Left ventricle myocardium superior (tissue), 1 donor: ENCODE measurements at regions not wholly inside any gene's neighbourhood (a gene's known extent, or its start where the extent isn't known, plus 50 kb on each side); places are given as distances from the start of the nearest gene placed in this dataset.
"Not testable (repeated sequence)": the region's sequence is repeated elsewhere in the genome, so short reads cannot be mapped to it uniquely, and the experiment has no call there.

Experiments
- ATAC-seq: fragments of 200-7000 bp; cut with Tn5 transposase; one replicate; pipeline ENCODE4 v1.9.1; 2020; ENCODE audit warnings: mild to moderate bottlenecking, moderate library complexity
- DNase-seq: peaks from one replicate; pipeline ENCODE4 v3.0.0-alpha.2; 2020
- intact Hi-C: fragments of 100-400 bp; cut with micrococcal nuclease; formaldehyde crosslinking; loops from one replicate; pipeline ENCODE4 v1.11.0; 2022
- donor health status: DM: no; HTN: yes; CAD: no; lungs with severe emphysema.

DNA sequence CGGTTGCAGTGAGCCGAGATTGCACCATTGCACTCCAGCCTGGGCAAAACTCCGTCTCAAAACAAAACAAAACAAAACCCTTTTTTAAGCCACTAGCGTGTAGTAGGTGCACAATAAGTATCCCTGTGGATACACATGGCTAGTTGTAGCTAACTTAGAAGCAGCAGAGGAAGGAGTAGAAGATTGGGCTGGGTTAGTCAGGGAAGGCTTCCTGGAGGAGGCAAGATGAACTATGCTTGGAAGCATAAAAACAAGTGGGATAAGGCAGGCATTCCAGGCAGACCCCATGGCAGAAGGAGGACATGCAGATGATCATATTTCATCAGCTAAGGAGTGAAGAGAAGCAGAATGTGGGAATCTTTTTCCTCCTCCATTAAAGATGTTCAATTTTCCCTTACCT lies 83.4 kb downstream of the IRX5 start:
- no peak for ATAC-seq
- intact Hi-C loops: no loop called here
- no peak for DNase-seq

DNA sequence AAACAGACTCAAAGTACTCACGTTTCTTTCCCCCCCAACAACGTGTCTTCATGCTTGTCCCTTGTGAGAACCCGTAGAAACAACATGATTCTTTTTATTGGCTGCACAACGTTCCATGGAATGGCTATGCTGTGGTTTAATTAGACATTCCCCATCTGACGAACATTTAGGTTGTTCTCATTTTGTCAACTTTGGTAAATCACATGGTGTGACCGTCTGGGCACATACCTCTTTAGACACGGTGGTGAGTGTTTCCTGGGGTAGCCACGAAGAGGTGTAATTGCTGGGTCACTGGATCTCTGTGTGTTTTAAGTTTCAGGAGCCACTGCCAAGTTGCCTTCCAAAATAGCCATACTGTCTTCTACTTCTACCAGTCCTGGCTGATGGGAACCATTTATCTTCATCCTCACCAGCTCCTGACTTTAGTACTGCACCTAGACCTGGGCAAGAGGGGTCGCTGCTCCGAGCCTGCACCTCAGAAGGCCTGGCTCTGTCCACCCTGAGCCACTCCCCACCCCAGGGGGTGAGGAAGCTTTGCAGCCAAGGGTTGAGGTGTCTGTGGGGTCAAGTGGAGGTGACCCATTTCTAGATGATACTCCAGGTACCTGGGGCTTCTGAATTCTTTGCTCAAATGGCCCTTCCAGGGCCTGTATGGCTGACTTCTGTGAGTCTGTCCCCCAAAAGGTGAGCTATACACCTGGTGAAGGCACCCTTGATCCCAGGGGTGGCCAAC lies 84.7 kb downstream of the IRX5 start:
- ATAC-seq (no peak), DNase-seq (no peak)
- intact Hi-C loops: no loop called here

DNA sequence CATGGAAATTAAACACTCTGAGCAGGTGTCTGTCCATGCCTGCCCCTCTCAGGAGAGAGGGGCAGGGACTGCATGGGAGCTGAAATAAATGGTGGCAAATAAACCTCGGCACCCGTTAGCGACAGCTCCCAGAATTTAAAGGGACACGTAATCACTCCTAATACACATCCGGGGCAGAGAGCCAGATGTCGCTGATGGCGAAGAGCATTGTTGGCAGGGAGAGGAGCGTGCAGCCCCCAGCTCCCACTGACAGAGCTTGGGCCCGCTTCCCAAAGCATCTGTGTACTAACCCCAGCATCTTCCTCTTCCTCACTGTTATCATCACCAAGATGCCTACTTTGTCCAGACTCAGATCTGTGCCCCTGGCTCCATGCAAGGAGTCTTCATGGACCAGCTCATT lies 85.8 kb downstream of the IRX5 start:
- intact Hi-C loops: no loop called here
- ATAC-seq (no peak), DNase-seq (no peak)

DNA sequence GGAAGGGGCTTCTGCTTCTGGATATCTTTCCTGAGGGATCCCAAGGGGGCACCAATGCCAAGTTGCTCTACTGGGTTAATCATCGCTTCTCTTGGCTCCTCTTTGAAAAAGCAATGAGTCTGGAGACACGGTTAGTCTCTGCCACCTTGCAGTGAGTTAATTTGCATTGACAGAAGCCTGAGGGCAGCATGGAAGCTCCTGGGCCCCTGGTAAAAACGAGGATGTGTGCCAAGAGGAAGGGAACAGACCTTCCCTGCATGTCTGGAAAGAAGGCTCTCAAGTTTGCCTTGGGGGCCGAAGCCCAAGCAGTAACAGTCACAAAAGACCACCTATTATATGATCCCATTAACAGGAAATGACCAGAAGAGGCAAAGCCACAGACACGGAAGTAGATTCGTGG lies 86.7 kb downstream of the IRX5 start:
- no peak for DNase-seq
- intact Hi-C loops: no loop called here
- no peak for ATAC-seq

DNA sequence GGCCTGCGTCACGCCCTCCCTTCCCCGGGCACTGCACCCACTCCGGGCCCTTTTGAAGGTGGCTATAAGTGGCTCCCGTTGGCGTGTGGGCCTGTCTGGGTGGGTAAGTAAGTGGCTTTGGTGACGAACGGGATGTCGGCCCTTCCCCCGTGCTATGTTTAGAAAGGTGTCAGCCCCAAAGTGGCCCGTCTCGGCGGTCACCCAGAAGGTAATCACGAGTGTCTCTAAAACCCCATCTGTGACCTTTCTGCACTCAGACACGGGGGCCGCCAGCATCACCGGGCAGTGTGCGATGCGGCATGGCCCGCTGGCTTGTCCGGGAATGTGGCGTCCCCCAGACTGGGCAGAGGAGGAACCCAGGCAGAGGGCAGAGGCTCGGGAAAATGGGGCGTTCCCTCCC lies 88.2 kb downstream of the IRX5 start:
- intact Hi-C loops: no loop called here
- ATAC-seq (no peak), DNase-seq (no peak)

DNA sequence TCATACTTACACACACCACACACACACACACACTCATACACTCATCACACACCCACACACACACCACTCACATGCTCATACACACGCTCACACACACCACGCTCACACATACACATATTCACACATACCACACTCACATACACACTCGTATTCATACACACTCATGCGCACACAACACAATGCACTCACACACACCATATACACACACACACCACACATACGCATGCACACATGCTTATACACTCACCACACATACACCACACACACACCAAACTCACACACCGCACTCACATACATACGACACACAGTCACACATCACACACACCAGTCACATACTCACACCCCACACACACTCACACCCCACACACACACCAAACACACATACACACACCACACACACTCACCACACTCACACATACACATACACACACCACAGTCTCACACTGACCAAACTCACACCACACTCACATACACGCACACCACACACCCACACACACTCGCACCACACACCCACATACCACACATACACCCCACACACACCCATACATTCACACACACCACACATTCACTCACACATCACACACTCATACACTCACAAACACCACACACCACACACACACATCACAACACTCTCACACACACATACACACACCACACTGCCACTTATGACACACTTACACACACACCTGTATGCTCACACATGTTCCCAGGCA lies 88.9 kb downstream of the IRX5 start:
- intact Hi-C loops: no loop called here
- DNase-seq (no peak), ATAC-seq (no peak)

DNA sequence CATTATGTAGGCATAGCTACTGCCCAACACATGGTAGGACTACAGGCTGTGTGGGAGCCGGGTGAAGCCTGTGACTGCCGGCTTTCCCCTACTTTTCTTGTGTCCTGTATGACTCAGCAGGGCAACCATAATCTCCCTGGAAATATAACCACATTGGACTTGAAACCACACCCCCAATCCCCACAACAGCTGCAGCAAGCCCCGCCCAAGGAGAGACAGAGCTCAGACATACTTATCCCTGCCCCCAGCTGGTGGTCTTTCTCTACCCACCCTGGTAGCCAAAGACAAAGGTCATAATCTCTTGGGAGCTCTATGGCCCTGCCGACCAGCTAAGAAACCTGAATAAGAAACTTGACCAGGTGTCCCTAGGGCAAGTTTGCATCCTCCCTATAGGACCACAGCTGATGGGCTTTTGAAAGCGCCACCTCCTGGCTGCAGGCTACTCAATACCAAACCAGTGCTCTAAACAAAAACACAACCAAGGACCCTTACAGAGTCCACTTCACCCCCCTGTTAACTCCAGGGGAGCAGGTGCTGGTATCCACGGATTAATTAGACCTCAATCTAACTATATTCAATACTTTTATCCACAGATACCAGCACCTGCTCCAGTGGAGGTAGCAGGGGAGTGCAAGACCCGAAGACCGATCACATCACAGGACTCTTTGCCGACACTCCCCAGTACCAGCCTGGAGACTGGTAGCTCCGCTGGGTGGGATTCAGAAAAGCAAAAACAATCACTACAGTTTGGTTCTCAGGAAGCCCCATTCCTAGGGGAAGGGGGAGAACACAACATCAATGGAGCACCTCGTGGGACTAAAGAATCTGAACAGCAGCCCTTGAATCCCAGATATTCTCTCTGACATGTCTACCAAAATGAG lies 91.2 kb downstream of the IRX5 start:
- ATAC-seq: no peak
- intact Hi-C loops: no loop called here
- DNase-seq: no peak

DNA sequence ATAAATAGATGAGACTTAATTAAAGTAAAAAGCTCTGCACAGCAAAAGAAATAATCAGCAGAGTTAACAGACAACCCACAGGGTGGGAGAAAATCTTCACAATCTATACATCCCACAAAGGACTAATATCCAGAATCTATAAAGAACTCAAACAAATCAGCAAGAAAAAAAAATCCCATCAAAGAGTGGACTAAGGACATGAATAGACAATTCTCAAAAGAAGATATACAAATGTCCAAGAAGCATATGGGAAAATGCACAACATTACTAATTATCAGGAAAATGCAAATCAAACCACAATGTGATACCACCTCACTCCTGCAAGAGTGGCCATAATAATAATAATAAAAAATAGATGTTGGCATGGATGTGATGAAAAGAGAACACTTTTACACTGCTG lies 96.6 kb downstream of the IRX5 start:
- intact Hi-C loops, ATAC-seq: not testable (repeated sequence)

DNA sequence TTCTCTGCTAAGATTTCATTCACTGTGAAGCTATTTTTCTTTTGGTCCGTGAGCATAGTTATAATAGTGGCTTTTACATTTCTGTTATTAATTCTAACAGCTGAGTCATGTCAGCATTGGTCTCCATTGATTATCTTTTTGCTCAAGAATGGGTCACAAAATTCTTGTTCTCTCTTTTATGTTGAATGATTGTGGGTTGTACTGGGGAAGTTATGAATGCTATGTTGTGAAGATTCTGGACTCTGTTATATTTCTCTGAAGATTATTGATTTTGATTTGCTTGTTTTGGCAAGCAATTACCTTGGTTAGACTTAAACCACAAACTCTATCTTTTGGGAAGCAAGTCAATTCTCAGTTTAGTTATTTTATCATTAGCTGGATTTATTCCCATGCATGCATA lies 98.8 kb downstream of the IRX5 start:
- intact Hi-C loops: no loop called here
- ATAC-seq (no peak), DNase-seq (no peak)

More for the DNA sequence above, 96.6 kb downstream of the IRX5 start:
- DNase-seq: not testable (repeated sequence)

DNA sequence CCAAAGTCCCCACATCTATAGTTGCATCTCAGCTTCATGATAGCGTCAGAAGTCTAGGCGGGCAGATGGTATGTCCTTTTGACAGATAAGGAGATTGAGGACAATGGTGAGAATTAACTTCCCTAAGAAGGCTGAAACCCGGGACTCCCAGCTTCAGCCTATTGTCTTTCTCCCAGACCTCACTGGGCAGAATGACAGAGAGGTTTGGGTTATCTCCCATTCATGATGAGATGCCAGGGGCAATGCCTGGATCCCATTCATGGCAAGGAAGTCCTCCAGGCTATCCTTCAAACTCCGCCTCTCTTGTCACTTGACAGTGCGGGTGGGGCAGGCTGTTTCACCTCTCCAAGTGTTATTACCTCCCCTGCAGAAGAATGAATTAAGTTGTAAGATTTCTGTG lies 100.3 kb downstream of the IRX5 start:
- no peak for ATAC-seq
- intact Hi-C loops: no loop called here
- no peak for DNase-seq

DNA sequence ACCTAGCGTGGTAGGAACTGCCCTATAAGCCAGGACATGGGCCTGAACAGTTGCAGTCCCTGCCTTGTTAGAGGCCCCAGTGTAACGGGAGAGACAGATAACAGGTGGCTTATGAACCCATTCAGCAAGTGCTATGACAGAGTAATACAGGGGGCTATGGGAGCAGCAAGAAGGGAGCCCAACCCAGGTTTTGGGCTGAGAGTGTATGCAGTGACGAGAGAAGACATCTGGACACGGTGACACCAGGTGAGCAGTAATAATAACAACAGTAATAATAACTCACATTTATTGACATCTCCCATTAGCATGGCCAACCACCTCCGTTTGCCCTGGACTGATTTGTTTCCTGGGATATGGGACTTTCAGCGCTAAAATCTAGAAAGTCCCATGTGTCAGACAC lies 100.8 kb downstream of the IRX5 start:
- intact Hi-C loops: no loop called here

DNA sequence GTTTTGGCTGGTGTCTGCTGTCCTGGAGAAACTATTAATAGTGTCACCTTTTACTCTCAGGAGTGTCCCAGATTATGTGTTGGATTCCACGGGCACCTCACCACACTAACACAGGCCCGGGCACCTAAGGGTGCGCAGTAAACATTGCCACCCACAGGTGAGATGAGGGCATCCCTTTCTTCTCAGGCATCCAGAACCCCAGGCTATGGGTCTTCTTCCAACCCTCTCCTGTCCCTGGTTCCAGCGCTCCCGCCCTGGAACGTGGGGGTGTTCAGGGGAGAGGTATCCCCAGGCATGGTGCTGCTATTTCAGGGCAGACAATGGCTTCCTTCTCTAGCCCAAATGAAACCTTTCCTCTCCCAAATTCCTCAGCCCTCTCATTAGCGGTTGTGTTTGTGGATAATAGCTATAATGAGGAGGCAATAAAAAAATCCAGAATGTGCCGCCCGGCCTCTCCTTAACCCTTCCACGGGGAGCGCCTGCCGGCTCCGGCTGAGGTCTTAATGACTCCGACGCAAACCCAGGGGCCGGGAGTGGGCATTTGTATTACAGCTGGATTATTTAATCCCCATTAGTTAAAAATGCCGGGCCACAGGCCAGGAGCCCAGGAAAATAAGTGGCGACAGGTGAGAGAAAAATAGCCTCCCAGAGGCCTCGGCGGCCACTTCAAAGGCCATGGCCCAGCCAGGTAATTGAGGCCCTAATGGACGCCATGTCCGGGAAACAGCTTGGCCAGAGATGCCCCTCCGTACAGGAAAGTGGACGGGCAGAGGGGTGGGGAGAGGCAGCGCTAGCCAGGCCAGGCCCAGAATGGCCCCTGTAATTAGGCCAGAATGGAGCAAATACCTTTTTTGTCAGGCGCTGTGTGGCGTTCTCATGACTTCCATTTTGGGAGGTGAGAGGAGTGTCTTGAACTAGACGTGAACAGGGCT lies 102.8 kb downstream of the IRX5 start:
- intact Hi-C loops: no loop called here
- ATAC-seq: no peak
- no peak for DNase-seq

More for the DNA sequence above, 100.8 kb downstream of the IRX5 start:
- DNase-seq (no peak), ATAC-seq (no peak)

DNA sequence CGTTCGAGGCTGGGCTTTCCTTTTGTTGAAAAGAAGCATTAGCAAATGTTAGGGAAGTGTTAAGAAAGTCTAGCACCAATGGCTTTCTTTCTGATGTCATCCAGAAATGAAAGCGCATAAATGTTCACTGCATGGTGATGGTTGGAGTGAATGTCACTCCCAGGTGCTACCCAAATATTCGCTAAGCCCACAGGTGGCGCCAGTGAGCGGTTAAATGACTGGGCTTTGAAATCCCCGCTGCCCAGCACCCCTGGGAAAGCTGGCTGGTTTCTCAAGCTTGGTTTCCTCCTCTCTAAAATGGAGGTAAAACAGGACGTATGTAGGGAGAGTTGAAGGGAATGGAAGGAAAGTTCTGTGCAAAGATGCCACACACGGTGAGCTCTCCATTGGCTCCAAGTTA lies 104.4 kb downstream of the IRX5 start:
- peak; percentile 39 for DNase-seq
- intact Hi-C loops: no loop called here
- ATAC-seq: peak; percentile 52

DNA sequence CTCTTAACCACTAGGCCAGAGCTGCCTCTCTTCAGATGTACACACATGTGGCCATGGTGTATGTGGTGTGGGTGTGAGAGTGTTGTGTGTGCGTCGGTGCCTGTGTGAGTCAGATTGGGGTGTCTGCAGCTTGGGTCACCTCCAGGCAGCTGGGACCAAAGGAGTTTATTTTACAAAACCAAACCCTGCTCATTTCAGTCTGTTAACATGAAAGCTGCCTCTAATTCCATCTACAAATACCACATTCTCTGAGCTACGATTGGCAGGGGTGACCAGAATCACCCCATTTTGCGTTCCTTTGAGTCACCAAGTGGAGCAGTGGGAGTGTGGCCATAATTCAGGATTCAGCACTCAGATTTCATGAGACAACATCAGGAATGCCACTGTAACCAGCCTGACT lies 105.3 kb downstream of the IRX5 start:
- ATAC-seq (no peak), DNase-seq (no peak)
- intact Hi-C loops: no loop called here

DNA sequence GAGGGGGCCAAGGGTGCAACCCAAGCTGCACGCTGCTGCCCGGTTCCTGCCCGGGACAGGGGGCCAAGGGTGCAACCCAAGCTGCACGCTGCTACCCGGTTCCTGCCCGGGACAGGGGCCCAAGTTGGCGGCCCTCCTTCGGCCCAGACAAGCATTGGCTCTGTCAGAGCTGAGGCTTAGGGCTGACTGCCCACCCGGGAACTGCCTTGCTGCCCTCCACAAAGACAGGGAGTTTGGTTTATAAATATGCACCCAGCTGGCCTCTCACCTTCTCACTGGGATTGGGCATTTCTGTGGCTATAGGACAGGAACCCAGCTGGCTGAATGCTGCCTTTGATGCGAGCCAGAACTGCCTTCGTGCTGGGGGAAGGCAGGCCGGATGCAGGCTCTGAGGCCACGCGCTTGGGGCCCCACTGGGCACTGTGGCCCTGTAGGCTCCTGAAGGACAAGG lies 105.7 kb downstream of the IRX5 start:
- intact Hi-C loops: no loop called here
- ATAC-seq: no peak
- no peak for DNase-seq

DNA sequence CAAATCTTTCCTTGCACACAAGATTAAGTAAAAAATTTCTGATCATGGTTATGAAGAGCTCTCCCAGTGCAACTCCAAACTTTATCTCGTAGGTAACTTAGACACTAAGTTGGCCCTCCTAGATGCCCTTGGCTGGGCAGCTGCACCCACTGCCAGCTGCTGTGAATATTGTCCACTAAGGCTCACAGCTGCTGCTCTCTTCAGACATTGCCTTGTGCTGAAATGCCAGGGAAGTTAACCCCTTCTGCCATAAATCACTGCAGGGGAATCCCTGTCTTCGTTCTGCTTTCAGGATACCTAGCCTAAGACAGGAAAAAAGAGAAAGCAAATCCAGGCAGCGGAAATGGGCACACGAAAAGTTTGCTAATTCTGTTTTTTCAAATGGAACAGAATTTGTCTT lies 106.4 kb downstream of the IRX5 start:
- no peak for ATAC-seq
- intact Hi-C loops: no loop called here
- no peak for DNase-seq

DNA sequence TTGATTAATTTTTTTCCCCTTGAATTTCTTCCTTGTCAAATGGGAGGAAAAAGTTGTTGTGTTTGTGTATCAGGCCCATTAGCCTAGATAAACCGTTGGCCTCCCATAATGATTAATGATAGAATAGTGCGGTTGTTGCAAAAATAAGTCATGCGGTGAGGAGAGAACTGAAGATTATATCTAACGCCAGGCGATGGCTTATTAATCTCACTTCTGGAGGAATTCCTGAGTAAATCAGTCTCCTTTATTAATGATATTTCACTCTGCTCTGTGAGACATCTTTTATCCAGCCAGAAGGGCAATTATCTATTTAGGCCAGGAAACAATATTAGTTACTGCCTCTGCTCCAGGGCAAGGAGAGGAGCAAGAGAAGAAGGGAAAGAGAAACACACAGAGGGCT lies 107.3 kb downstream of the IRX5 start:
- intact Hi-C loops: no loop called here
- DNase-seq: no peak
- no peak for ATAC-seq

DNA sequence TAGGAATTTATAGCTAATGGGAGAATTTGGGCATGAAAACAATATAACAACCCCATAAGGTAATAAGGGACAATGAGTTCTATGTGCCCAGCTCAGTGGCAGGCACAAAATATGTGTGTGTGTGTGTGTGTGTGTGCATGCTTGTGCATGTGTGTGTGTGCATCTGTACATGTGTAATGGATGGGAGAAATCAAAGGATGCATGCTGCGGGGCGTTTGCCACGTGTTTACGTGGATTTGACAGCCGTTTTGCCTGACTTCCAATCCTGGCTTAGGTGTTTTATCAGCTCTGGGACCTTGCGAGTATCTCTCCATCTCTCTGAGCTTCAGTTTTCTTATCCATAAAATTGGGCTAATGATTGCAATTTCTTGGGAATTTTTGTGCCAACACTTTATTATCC lies 108.4 kb downstream of the IRX5 start:
- DNase-seq: no peak
- no peak for ATAC-seq
- intact Hi-C loops: no loop called here

DNA sequence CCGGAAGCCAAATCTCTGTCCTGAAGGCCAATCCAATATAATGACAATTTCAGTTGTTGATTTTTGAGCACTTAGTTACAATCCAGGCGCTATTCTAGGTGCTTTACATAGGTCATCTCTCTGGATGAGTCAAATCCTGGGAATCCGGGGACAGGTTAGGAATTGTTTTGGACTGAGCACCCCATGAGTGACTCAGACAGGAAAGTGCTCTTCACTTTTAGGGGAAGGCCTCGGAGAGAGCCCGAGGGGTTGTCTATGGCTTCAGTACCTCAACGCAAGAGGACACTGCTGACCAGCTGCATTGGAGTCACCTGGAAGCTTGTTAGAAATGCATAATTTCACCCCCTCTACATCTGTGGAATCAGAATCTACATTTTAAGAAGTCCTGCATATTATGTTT lies 108.8 kb downstream of the IRX5 start:
- DNase-seq (no peak), ATAC-seq (no peak)
- intact Hi-C loops: no loop called here
